A673 (cell line): ENCODE measurements at regions not wholly inside any gene's neighbourhood (a gene's known extent, or its start where the extent isn't known, plus 50 kb on each side); places are given as distances from the start of the nearest gene placed in this dataset.

ENCODE experiments used
- CTCF ChIP-seq: fragments of 300-800, 200-600 bp; sonication (generic); conservative IDR thresholded peaks from 2 replicates; pipeline ENCODE4 v1.5.1; 2017; ENCODE audit warnings: low read depth, mild to moderate bottlenecking, antibody characterized with exemption, low read length, moderate library complexity, mixed read lengths
- EZH2 ChIP-seq: fragments of 200-600 bp; sonication (generic); IDR thresholded peaks from 2 replicates; pipeline ENCODE4 v1.6.1; 2017; ENCODE audit warnings: borderline replicate concordance, low read depth, mild to moderate bottlenecking, mixed read lengths, antibody characterized with exemption, low read length; ENCODE audit not compliant: poor library complexity, severe bottlenecking

- TF ChIP-seq CTCF, result no peak
- TF ChIP-seq EZH2, result no peak
Observed at GRCh38 chr15:31177951-31178350, 76.4 kb upstream of the TRPM1 start.
